HL-60 (cell line): ENCODE measurements at regions not wholly inside any gene's neighbourhood (a gene's known extent, or its start where the extent isn't known, plus 50 kb on each side); places are given as distances from the start of the nearest gene placed in this dataset.
A peak's percentile ranks its signal among the peaks of the same experiment; 100 is the strongest.

Source experiments
- CTCF ChIP-seq: IDR thresholded peaks from one replicate; pipeline ENCODE4 v1.5.1; 2011; ENCODE audit warnings: low read length, control low read depth, inconsistent platforms; ENCODE audit not compliant: insufficient read depth
- POLR2AphosphoS5 ChIP-seq: IDR thresholded peaks from 2 replicates; pipeline ENCODE4 v1.6.1; 2012; ENCODE audit warnings: low read depth
- REST ChIP-seq: IDR thresholded peaks from 2 replicates; pipeline ENCODE4 v1.6.1; 2012; ENCODE audit warnings: low read depth; ENCODE audit not compliant: insufficient replicate concordance
- SPI1 ChIP-seq: IDR thresholded peaks from 2 replicates; pipeline ENCODE4 v1.6.1; 2012; ENCODE audit warnings: low read depth, mild to moderate bottlenecking, borderline replicate concordance

DNA sequence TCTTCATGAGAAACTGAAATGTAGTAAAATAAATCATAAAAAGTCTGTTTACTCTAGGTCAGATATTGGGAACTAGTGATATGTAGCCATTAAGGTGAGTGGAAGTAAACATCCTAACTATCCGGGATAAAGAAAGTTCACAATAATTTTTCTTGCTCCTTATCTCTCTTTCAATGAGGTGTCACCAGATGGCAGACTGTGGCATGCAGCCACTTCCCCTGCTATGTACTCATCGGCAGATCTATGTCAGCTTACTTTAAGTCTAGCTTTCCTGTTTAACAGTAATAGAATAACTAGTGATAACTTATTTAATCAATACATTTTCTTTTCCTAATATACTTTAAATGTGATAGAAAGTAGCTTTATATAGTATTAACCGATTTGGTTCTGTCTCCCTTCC lies 181.9 kb downstream of the NDFIP2 start:
- no peak for TF ChIP-seq CTCF
- peak; percentile 46; the same call in 1 of the 2 replicates for TF ChIP-seq SPI1
- no peak for TF ChIP-seq POLR2AphosphoS5
- TF ChIP-seq REST: no peak
